Vagina (tissue), 2 donors: ENCODE measurements at regions not wholly inside any gene's neighbourhood (a gene's known extent, or its start where the extent isn't known, plus 50 kb on each side); places are given as distances from the start of the nearest gene placed in this dataset.

ENCODE experiments used
- DNase-seq, 2 donors: peaks; one replicate each; pipeline ENCODE4 v3.0.0-alpha.2; 2017; ENCODE audit errors: extremely low spot score in 2 of 2
- H3K27ac ChIP-seq: fragments of 200-600 bp; sonication (generic); one replicate; pipeline ENCODE4 v1.5.1; 2019
- H3K27me3 ChIP-seq: fragments of 200-600 bp; sonication (generic); one replicate; pipeline ENCODE4 v1.5.1; 2019
- H3K36me3 ChIP-seq, 2 donors: fragments of 200-600 bp; sonication (generic); one replicate each; pipeline ENCODE4 v1.5.1; 2017 to 2019
- H3K4me1 ChIP-seq: fragments of 200-600 bp; sonication (generic); one replicate; pipeline ENCODE4 v1.5.1; 2019
- H3K4me3 ChIP-seq, 2 donors: fragments of 200-600 bp; sonication (generic); 1 replicate in 1 of 2; 2 replicates in 1 of 2; pipeline ENCODE4 v1.5.1; 2016 to 2019
- H3K9me3 ChIP-seq: fragments of 200-600 bp; sonication (generic); one replicate; pipeline ENCODE4 v1.5.1; 2019
- POLR2A ChIP-seq, 2 donors: fragments of 450-650 bp; IDR thresholded peaks; one replicate each; pipeline ENCODE4 v1.6.1; 2017; ENCODE audit warnings: antibody characterized with exemption in 2 of 2, mild to moderate bottlenecking in 2 of 2, moderate library complexity in 2 of 2
- POLR2AphosphoS5 ChIP-seq, 2 donors: sonication (generic); formaldehyde crosslinking; IDR thresholded peaks; one replicate each; pipeline ENCODE4 v1.9.0; 2017; ENCODE audit warnings: antibody characterized with exemption in 2 of 2, mild to moderate bottlenecking in 2 of 2, low read depth in 1 of 2; ENCODE audit not compliant: insufficient read depth in 1 of 2
- intact Hi-C: fragments of 100-400 bp; cut with DNase I; formaldehyde crosslinking; loops from one replicate; pipeline ENCODE4 v1.15.1; 2023
- TF ChIP-seq, protein P1 (sequence below), 3 experiments: fragments of 450-650 bp in 2 of 3; fragments of 200-600 bp in 1 of 3; sonication (generic) in 1 of 3; IDR thresholded peaks; one replicate each; pipeline ENCODE4 v1.5.1; 2017 to 2019; ENCODE audit warnings: antibody characterized with exemption in 3 of 3, mild to moderate bottlenecking in 2 of 3, moderate library complexity in 2 of 3

DNA sequence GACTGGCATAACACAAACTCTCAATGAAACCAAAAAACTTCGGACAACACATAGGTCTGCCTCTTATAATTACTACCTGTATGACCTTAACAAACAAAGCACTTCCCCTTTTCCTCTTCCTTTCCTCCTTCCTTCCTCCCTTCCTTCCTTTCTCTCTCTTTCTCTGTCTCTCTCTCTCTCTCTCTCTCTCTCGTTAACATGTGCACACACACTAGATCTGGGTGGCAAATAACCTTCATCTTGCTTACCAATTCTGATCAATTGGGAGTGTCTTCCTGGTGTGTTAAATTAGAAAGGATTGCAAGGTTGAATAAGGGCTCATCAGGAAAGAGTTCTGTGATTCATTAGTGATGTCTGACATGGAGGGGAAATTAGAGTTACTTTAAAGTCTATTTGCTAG, 307.8 kb upstream of the PRKD1 start:
- H3K27ac ChIP-seq = no peak overlapping the region
- intact Hi-C loops = no loop called here
- no peak overlapping the region for H3K4me3 ChIP-seq
- H3K9me3 ChIP-seq = no peaks in the 10 kb centered on the region
- H3K4me1 ChIP-seq = no peaks in the 10 kb centered on the region
- no peak for DNase-seq
- H3K27me3 ChIP-seq = no peaks in the 10 kb centered on the region
- TF ChIP-seq POLR2AphosphoS5 (IDR thresholded peaks at IDR 0.05; ENCODE audit: insufficient read depth in 1 of 2, low read depth in 1 of 2) = no peak
- TF ChIP-seq POLR2A (IDR thresholded peaks at IDR 0.05) = no peak
- no peaks in the 10 kb centered on the region for H3K36me3 ChIP-seq

GRCh38 chr14:30238936-30239335, 311.3 kb upstream of the PRKD1 start:
- intact Hi-C loops = no loop called here
- Histone ChIP-seq H3K9me3 (no peaks in the 10 kb centered on the region), H3K27me3 (no peaks in the 10 kb centered on the region), H3K4me1 (no peaks in the 10 kb centered on the region), H3K36me3 (no peaks in the 10 kb centered on the region), H3K27ac (no peak overlapping the region), H3K4me3 (no peak overlapping the region)
- no peak for DNase-seq
- TF ChIP-seq, protein P1, sequence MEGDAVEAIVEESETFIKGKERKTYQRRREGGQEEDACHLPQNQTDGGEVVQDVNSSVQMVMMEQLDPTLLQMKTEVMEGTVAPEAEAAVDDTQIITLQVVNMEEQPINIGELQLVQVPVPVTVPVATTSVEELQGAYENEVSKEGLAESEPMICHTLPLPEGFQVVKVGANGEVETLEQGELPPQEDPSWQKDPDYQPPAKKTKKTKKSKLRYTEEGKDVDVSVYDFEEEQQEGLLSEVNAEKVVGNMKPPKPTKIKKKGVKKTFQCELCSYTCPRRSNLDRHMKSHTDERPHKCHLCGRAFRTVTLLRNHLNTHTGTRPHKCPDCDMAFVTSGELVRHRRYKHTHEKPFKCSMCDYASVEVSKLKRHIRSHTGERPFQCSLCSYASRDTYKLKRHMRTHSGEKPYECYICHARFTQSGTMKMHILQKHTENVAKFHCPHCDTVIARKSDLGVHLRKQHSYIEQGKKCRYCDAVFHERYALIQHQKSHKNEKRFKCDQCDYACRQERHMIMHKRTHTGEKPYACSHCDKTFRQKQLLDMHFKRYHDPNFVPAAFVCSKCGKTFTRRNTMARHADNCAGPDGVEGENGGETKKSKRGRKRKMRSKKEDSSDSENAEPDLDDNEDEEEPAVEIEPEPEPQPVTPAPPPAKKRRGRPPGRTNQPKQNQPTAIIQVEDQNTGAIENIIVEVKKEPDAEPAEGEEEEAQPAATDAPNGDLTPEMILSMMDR (IDR thresholded peaks at IDR 0.05) = no peak
- TF ChIP-seq POLR2A (IDR thresholded peaks at IDR 0.05) (no peak), POLR2AphosphoS5 (IDR thresholded peaks at IDR 0.05; ENCODE audit: insufficient read depth in 1 of 2, low read depth in 1 of 2) (no peak)

GRCh38 chr14:30240018-30240417, 312.4 kb upstream of the PRKD1 start:
- DNase-seq = no peak
- H3K36me3 ChIP-seq = no peaks in the 10 kb centered on the region
- no peak for TF ChIP-seq POLR2AphosphoS5 (IDR thresholded peaks at IDR 0.05; ENCODE audit: insufficient read depth in 1 of 2, low read depth in 1 of 2)
- TF ChIP-seq, protein P1 (IDR thresholded peaks at IDR 0.05) = no peak
- no peak for TF ChIP-seq POLR2A (IDR thresholded peaks at IDR 0.05)

GRCh38 chr14:30240685-30241084, 313.0 kb upstream of the PRKD1 start:
- H3K9me3 ChIP-seq = no peaks in the 10 kb centered on the region
- H3K27ac ChIP-seq = no peak overlapping the region
- no peaks in the 10 kb centered on the region for H3K36me3 ChIP-seq
- no peak for DNase-seq
- H3K4me3 ChIP-seq = no peak overlapping the region
- no peaks in the 10 kb centered on the region for H3K4me1 ChIP-seq
- TF ChIP-seq POLR2AphosphoS5 (IDR thresholded peaks at IDR 0.05; ENCODE audit: insufficient read depth in 1 of 2, low read depth in 1 of 2) = no peak
- TF ChIP-seq, protein P1 (IDR thresholded peaks at IDR 0.05) = no peak
- no peak for TF ChIP-seq POLR2A (IDR thresholded peaks at IDR 0.05)
- intact Hi-C loops = no loop called here
- H3K27me3 ChIP-seq = no peaks in the 10 kb centered on the region

More at GRCh38 chr14:30240018-30240417, 312.4 kb upstream of the PRKD1 start:
- no peaks in the 10 kb centered on the region for H3K4me1 ChIP-seq
- H3K4me3 ChIP-seq = no peak overlapping the region
- H3K9me3 ChIP-seq = no peaks in the 10 kb centered on the region
- intact Hi-C loops = no loop called here
- H3K27ac ChIP-seq = no peak overlapping the region
- no peaks in the 10 kb centered on the region for H3K27me3 ChIP-seq

DNA sequence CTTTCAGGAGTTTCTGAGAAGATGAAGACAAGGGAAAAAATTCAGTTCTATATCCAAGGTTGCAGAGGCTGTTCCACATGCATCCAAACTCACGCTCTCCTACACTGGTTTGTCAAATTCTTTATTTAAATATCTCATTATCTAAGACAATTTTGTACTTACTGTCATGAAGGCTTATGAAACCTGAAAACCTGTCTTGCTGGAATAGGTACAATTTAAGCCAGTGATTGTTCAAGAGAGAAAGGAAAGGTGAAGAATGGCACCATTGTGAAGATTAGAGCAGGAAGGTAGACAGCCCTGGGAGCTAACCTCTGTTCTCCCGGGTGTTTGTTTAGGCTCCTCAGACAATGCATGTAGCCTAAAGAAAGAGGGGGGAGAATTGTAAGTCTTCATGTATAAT, 315.1 kb upstream of the PRKD1 start:
- intact Hi-C loops = no loop called here
- no peaks in the 10 kb centered on the region for H3K27me3 ChIP-seq
- no peaks in the 10 kb centered on the region for H3K9me3 ChIP-seq
- no peak for DNase-seq
- no peaks in the 10 kb centered on the region for H3K4me1 ChIP-seq
- TF ChIP-seq POLR2A (IDR thresholded peaks at IDR 0.05) = no peak
- TF ChIP-seq, protein P1 (IDR thresholded peaks at IDR 0.05) = no peak
- TF ChIP-seq POLR2AphosphoS5 (IDR thresholded peaks at IDR 0.05; ENCODE audit: insufficient read depth in 1 of 2, low read depth in 1 of 2) = no peak
- H3K27ac ChIP-seq = no peak overlapping the region
- H3K4me3 ChIP-seq = no peak overlapping the region
- H3K36me3 ChIP-seq = no peaks in the 10 kb centered on the region
